Right forelimb (tissue), 1 donor: ENCODE measurements at regions not wholly inside any gene's neighbourhood (a gene's known extent, or its start where the extent isn't known, plus 50 kb on each side); places are given as distances from the start of the nearest gene placed in this dataset.

ENCODE experiments used
- DNase-seq: peaks from one replicate; pipeline ENCODE4 v3.0.0-alpha.2; 2018

- DNase-seq: no peak
Observed at GRCh38 chr21:35325953-35326352, 276.9 kb upstream of the RUNX1 start.

DNA sequence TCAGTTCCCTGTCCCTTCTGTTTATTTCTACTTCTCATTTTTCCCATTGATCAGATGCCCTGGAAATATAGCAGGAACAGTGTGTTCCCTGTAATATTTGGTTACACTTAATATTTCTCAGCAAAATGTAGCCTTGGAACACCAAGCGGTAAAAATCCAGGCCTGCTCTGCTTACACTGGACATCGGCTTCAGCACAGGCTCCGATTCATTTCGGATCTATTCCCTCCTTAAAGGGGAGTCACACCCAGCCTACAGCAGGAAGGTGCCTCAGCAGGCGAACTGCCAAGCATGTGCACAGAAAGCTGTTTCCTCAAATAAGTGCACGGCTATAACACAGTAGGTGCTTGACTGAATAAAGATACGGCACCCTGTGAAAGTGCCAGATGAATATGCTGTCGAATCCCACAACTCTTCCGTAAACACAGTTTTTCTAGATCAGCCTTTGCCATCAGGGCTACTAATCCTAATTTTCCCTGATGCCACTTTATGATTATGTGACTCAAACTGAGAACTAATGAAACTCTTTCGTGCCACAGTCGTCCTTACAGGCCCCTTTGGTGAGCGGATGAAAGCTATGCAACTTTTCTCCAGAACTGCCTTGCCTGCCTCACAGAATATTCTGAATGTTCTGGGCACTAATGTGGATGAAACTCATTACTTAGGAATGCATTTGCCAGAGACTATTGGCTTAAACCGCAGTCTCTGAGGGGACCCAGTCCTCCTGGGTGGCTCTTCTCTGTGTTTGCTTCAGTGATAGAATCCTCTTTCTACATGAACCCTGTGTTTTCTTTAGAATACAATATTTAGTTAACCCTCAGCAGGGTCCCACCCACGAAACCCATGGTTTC lies 275.5 kb upstream of the RUNX1 start:
- DNase-seq: no peak

GRCh38 chr21:35323947-35324346 lies 274.8 kb upstream of the RUNX1 start:
- no peak for DNase-seq

GRCh38 chr21:35321322-35322200 lies 272.5 kb upstream of the RUNX1 start:
- DNase-seq: no peak

DNA sequence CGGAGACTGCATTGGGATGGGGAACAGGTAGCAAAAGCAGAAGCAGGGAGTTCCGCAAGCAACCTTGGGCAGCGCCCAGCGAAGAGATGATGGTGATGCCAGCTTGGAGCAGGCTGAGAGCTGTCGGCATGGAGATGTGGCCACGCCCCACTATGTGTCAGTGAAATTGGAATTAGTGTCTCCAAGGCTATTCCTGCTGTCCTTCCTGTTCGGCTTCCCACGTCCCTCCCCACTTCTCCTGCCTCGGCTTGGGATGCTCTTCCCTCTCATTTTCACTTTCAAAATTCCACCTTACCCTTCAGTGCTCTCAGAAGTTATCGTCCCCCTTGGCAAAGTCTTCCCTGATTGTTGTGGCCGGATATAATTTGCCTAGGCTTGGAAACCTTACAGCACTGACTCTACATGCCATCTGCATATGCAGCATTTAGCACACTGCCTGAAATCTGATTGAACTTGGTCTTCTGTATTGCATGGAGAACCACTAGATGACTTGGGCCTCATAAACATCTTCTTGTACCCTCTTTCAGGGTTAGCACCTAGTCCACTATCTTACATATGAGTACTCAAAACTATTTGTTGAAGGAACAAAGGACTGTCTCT lies 270.7 kb upstream of the RUNX1 start:
- DNase-seq: no peak

DNA sequence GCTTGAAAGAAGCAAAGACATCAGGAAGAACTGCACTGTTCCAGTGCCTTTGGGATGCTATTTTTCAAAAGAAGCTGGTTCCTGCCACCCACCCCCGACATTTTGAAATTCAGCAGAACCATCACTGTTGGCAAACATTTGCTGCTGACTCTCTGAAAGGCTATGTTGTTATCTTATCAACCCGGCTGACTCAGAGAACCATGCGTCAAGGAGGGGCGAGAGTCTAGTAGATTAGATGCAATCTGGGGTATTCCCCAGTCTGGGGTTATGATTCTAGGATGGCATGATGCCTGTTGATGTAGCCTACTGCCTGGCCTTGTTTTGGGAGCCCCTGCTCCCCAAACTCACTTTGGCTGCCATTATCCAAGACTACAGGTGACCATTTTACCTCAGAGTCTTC lies 267.8 kb upstream of the RUNX1 start:
- DNase-seq: no peak

GRCh38 chr21:35316456-35316855 lies 267.4 kb upstream of the RUNX1 start:
- DNase-seq: no peak

GRCh38 chr21:35314857-35315582 lies 265.9 kb upstream of the RUNX1 start:
- no peak for DNase-seq

- no peak for DNase-seq
Observed at GRCh38 chr21:35311985-35312384, 262.9 kb upstream of the RUNX1 start.

- no peak for DNase-seq
Observed at GRCh38 chr21:35309316-35309715, 260.2 kb upstream of the RUNX1 start.

DNA sequence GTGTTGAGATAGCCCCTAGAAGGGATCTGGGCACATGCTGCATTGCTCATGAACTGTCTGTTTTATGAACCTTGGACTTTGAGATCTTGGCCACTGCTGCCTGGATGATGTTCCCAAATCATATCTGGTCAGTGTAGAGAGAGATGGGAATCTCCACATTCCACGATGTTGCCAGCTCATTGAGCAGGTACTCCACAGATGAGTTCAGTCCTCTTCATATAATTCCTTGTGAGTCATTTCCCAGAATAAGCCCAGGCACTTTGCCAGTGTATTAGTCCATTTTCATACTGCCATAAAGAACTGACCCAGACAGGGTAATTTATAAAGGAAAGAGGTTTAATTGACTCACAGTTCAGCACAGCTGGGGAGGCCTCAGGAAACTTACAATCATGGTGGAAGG lies 254.0 kb upstream of the RUNX1 start:
- DNase-seq: no peak

DNA sequence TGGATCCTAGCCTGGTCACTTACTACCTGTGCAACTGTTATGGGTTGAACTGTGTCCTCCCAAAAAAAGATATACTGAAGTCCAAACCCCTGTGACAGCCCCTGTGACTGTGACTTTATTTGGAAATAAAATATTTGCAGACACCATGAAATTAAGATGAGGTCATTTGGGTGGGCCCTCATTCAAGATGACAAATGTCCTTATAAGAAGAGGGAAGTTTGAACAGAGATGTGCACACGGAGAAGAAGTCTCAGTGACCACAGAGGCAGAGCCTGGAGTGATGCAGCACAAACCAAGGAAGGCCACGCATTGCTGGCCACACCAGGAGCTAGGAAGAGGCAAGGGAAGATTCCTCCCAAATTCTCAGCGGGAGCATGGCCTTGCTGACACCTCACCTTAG lies 249.7 kb upstream of the RUNX1 start:
- DNase-seq: no peak

DNA sequence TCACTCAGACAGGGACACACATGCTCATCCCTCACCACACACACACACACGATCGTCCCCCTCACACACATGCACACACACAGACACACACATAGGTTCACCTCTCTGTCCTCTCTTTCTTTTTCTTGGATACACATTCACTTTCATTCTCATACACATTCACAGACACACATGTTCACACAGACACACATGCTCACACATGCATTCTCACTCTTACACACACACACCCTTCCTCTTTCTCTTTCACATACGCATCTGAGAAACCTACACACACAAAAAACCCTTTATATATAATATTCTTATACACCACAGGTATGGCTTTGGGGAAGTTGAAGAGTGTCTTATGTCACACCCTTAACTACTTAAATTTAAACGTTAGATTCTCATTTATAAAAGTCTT lies 248.6 kb upstream of the RUNX1 start:
- no peak for DNase-seq

DNA sequence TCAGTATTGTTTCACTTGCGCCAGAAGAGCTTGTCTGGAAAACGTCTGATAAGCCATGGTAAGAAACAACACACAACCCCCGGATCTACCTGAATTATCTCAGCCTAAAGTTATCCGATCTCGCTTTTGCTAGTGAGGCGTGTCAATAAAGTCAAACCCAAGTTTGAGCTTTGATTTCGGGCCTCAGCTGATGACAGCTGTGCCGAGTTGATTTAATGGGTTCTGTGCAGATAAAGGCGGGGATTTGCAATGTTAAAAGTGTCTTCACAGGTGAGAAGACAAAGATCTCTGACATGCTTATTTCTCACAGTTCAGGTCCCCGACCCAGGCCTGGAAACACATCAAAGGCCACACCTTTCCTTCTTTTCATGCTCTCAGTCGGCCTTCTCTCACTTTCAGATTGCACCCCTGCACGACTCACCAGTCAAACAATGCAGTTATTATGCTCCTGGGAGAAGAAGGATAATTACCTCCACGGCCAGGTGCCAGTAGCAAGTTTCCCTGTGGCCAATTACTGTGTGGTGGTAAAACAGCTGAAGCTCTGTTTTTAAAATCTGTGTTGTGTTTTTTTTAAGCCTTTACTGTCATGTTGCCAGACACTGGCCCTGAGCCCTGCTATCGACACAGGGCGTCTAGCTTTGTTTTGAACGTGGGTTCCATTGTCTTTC lies 245.3 kb upstream of the RUNX1 start:
- no peak for DNase-seq

GRCh38 chr21:35291973-35292627 lies 243.0 kb upstream of the RUNX1 start:
- no peak for DNase-seq

DNA sequence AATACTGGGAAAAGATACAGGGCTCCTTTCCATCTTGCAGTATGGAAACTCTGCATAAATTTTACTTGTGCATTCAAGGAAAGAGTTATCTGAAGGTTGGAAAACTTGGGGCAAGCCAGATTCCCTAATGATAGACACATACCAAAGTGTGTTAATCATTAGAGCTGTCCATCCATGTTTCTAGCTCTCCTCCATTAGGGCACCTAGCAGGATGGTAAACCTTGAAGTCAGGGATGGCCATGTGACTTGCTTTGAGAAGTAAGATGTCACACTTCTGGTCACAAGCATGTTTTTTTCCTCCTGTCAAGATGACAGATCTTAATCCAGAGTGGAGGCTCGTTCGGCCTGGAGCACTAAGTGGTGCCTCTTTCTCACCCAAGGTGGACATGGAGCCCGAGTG lies 241.9 kb upstream of the RUNX1 start:
- no peak for DNase-seq

- no peak for DNase-seq
Observed at GRCh38 chr21:35288238-35288637, 239.1 kb upstream of the RUNX1 start.

DNA sequence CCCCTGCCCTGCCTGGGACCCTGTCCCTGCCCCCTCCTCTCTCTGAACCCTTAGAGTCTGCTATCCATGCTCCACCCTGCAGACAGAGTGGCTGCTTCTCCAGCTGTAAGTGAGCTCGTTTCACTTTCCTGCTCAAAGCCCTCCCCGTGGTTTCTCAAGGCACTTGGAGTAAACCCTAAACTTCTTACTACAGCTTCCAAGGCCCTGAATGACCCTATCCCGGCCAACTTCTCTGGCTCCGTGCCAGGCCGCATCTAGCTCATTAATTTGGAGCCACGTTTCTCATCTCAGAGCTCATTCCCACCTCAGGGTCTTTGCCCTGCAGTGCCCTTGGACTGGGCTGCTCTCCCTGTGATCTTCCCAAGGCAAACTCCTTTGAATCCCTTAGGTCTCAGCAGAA lies 235.1 kb upstream of the RUNX1 start:
- DNase-seq: no peak

- no peak for DNase-seq
Observed at GRCh38 chr21:35282944-35283343, 233.8 kb upstream of the RUNX1 start.

- no peak for DNase-seq
Observed at GRCh38 chr21:35281956-35282355, 232.9 kb upstream of the RUNX1 start.

DNA sequence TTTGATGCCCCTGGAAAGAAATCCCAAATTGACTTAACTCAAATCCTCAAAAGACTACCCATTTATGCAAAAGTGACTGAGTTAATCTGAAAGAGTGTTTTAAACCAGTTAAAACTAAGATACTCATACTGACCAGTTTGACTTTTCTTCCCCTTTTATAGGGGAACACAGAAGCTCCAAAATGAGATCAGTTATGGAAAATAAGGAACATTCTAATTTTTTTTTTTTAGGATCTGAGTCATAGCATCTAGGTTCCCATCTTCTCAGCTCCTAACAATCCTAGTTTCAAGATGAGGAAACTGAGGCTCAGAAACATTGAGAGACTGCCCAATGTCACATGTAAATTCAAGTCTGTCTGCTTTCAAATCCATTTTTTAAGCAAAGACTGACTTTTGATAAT lies 231.1 kb upstream of the RUNX1 start:
- no peak for DNase-seq

- DNase-seq: no peak
Observed at GRCh38 chr21:35275776-35276175, 226.7 kb upstream of the RUNX1 start.
